GM12892 (cell line): ENCODE measurements at regions not wholly inside any gene's neighbourhood (a gene's known extent, or its start where the extent isn't known, plus 50 kb on each side); places are given as distances from the start of the nearest gene placed in this dataset.

Source experiments
- POLR2A ChIP-seq: IDR thresholded peaks from 2 replicates; pipeline ENCODE4 v1.6.1; 2011; ENCODE audit warnings: low read depth, low read length, control low read depth
- TAF1 ChIP-seq: IDR thresholded peaks from 2 replicates; pipeline ENCODE4 v1.6.1; 2011; ENCODE audit warnings: low read depth, mild to moderate bottlenecking, control low read depth, low read length, borderline replicate concordance

GRCh38 chr5:171697221-171698102, 88.2 kb upstream of the SMIM23 start:
- TF ChIP-seq TAF1 = no peak
- no peak for TF ChIP-seq POLR2A
